Neuron (in vitro differentiated cells): ENCODE measurements at regions not wholly inside any gene's neighbourhood (a gene's known extent, or its start where the extent isn't known, plus 50 kb on each side); places are given as distances from the start of the nearest gene placed in this dataset.
A peak's percentile ranks its signal among the peaks of the same experiment; 100 is the strongest.

Experiments
- H2AFZ ChIP-seq: one replicate; pipeline ENCODE4 v1.6.1; 2013; ENCODE audit warnings: low read depth, mild to moderate bottlenecking, inconsistent platforms, low read length, moderate library complexity
- H3K27me3 ChIP-seq: one replicate; pipeline ENCODE4 v1.6.1; 2013; ENCODE audit warnings: low read length; ENCODE audit not compliant: insufficient read depth
- H3K36me3 ChIP-seq: one replicate; pipeline ENCODE4 v1.6.1; 2013; ENCODE audit warnings: low read length; ENCODE audit not compliant: insufficient read depth
- H3K4me1 ChIP-seq: one replicate; pipeline ENCODE4 v1.6.1; 2013; ENCODE audit warnings: low read length; ENCODE audit not compliant: insufficient read depth
- H3K4me3 ChIP-seq: 2 replicates; pipeline ENCODE4 v1.5.1; 2013; ENCODE audit warnings: mild to moderate bottlenecking, low read length, moderate library complexity
- H3K9me3 ChIP-seq: one replicate; pipeline ENCODE4 v1.6.1; 2013; ENCODE audit warnings: low read length

DNA sequence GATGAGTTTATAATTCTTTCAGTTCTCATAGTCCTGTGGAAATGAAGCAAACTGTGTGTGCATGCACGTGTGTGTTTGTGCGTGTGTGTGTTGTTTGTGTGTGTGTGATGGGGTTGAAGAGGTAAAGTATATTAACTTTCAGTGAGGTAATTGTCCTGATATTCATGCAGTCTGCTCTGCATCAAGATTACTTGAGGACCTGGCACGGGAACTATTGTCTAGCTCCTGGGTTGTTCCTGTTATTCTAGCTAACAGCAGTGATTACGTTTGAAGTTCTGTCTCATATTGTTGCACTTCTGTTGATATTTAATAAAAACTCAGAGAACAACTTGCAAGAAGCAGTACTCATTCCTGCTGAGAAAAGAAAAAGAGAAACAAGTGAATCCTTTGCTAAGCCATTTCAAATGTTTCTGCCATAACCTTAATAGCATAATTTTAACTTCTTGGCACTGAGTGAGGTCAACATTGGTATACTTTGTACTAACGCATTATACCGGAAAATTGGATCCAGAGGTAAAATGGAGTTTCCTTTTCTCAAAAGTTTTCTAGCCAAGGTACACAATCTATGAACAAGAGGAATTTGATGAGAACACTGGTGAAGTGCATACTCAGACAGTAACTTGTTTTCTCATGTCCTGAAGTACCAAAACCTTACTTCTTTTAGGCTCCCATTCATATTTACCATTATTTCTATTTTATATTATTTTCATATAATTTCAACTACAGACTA is 113.2 kb downstream of the SPCS3 start:
- Histone ChIP-seq H2AFZ (no peak overlapping the region), H3K36me3 (no peaks in the 10 kb centered on the region), H3K4me3 (no peak overlapping the region), H3K27me3 (no peaks in the 10 kb centered on the region), H3K4me1 (peaks cover 4% of the 10 kb centered on the region), H3K9me3 (no peaks in the 10 kb centered on the region)

DNA sequence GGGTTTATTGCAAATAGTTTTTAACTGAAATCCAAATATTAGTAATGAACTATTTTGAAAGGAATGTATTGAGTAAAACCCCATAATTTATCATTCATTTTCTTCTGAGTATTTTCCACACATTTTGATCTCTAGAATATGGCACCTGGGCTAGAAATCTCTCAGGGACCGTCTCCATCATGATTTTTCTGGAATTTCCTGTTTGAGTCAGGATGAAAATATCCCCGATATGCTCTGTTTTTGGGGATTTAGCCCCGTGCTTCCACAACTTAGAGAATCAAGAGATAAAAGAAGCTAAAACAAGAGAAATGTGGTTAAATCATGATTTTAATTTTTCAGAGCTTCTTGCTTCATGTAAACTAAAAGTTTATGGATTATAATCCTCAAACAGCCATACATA is 114.2 kb downstream of the SPCS3 start:
- no peak overlapping the region for H3K4me3 ChIP-seq
- no peaks in the 10 kb centered on the region for H3K36me3 ChIP-seq
- H3K27me3 ChIP-seq, result no peaks in the 10 kb centered on the region
- no peaks in the 10 kb centered on the region for H3K9me3 ChIP-seq
- H2AFZ ChIP-seq, result no peak overlapping the region
- H3K4me1 ChIP-seq, result peaks cover 4% of the 10 kb centered on the region

DNA sequence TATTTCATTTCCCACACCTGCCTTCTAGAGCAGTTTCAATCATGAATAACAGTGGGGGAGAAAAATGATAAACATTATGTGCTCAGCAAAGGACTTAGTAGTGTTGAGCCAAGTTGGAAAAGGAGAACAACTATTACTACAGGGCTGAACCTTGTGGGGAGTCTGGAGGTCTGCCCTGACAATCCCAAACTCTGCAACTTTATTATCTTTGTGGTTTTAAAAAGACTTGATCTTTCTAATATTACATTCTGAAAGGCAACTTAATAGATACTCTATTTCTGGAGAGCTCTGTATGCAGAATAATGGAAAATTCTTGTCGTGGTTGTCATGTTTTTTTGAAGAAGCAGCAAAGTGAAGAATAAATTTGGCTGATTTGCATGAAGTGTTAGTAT is 116.1 kb downstream of the SPCS3 start:
- peak overlapping the region; percentile 17 for H2AFZ ChIP-seq
- no peak overlapping the region for H3K4me3 ChIP-seq
- H3K36me3 ChIP-seq, result no peaks in the 10 kb centered on the region
- H3K9me3 ChIP-seq, result no peaks in the 10 kb centered on the region
- peaks cover 4% of the 10 kb centered on the region for H3K4me1 ChIP-seq
- H3K27me3 ChIP-seq, result no peaks in the 10 kb centered on the region

DNA sequence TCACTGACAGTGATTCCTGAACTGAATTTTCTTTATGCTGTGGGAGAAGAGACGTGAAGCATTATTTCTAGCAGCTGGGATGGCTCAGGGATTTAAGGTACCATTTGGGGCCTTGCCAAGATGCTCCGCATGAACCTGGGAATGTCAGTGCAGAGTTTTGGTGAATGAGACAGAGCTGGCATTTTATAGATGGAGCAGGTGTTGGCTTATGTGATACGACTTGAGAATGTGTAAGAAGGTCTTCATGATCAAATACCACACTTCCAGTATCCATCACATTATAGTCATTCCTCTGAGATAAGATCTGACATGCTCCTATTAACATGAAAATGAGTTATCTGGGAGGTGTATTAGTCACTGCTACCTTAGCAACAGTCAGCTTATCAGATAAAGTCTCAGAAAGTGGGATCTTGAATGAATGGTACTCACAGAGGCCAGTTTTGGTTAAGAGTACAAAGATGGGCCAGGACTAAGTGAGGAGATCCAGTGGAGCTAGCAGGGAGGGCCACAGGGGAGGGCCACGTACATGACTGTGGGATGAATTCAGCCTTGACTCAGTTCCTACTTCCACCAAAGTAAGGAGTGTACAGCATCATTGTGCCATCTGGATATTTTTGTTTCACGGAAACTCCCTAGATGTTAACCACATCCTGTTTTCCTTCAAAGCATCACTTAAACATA is 116.7 kb downstream of the SPCS3 start:
- Histone ChIP-seq H2AFZ (peak overlapping the region; percentile 17), H3K4me3 (no peak overlapping the region), H3K36me3 (no peaks in the 10 kb centered on the region), H3K4me1 (peaks cover 4% of the 10 kb centered on the region), H3K27me3 (no peaks in the 10 kb centered on the region), H3K9me3 (no peaks in the 10 kb centered on the region)

DNA sequence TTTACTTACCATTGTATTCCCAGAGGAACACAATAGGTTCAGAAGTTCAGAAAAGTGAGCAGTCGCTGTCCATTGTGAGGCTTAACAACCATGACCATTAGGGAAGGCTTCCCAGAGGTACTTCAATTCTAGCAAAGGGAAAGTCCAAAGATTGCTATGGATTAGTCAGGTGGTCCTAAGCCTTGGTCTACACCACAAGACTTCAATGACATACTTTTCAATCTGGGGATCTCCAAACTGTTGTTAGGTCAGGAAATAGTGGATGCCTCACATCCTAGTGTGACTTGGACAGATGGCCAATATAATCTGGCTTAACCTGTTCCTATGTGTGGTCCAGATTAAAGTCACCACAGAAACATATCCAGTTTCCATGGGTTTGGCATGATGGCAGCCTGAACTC is 118.0 kb downstream of the SPCS3 start:
- no peaks in the 10 kb centered on the region for H3K9me3 ChIP-seq

DNA sequence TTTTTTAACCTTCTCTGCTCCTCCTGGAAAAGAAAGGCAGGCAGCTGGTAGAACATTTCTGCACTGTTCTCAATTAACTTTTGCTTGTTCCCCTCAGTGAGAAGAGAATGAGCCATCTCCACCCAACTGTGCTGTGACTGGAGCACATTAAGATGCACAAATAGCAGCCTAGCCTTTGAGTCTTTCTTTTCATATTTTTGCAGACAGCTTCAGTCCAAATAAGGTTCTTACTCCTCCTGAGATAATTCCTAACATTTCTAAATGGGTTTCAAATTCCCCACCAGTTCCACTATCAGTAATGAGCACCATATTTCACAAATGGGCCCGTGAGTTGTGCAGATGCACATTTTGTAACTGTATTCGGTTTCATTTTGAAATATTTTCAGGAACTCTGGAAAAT is 118.6 kb downstream of the SPCS3 start:
- peaks cover 4% of the 10 kb centered on the region for H3K4me1 ChIP-seq
- H3K36me3 ChIP-seq, result no peaks in the 10 kb centered on the region
- no peak overlapping the region for H2AFZ ChIP-seq
- no peaks in the 10 kb centered on the region for H3K27me3 ChIP-seq
- no peaks in the 10 kb centered on the region for H3K9me3 ChIP-seq
- H3K4me3 ChIP-seq, result no peak overlapping the region

More for the DNA sequence above, 118.0 kb downstream of the SPCS3 start:
- no peaks in the 10 kb centered on the region for H3K36me3 ChIP-seq
- no peak overlapping the region for H3K4me3 ChIP-seq
- H2AFZ ChIP-seq, result no peak overlapping the region
- H3K27me3 ChIP-seq, result no peaks in the 10 kb centered on the region
- H3K4me1 ChIP-seq, result peaks cover 4% of the 10 kb centered on the region

DNA sequence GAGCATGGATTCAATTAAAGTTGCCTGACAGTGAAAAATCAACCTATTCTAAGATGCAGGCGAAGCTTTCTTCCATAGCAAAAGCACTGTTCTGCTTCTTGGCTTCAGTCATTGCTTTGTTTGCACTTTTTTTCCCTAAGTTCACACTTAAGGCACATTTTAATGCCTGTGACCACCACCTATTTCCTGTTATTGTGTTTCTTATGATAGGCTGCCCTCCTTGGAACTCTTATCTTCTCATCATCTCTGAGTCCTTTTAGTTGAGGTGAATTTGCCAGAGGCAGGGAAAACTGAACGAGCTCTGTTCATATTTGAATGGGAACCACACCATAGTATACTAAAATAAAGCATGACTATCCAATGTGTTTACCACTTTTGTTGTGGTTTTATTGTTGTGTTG is 119.8 kb downstream of the SPCS3 start:
- no peaks in the 10 kb centered on the region for H3K9me3 ChIP-seq
- no peak overlapping the region for H2AFZ ChIP-seq
- H3K4me1 ChIP-seq, result peaks cover 4% of the 10 kb centered on the region
- H3K4me3 ChIP-seq, result no peak overlapping the region
- no peaks in the 10 kb centered on the region for H3K27me3 ChIP-seq
- H3K36me3 ChIP-seq, result no peaks in the 10 kb centered on the region

DNA sequence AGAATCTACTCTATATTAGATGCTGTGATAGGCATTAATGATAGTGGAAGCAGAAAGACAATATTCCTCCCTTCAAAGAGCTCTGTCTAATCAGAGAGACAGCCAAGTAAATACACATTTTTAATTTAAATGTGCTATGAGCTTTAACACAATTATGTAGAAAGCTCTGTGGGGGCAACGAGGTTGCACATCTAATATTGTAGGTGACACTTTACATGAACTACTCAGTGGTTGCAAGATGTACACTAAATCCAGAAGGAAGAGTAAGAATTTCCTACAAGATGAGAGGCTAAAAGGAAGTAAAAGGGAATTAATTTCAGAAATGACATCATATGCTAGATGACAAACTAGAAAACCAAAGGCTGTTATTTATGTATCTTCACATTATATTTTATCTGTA is 120.9 kb downstream of the SPCS3 start:
- Histone ChIP-seq H3K27me3 (no peaks in the 10 kb centered on the region), H3K4me3 (no peak overlapping the region), H2AFZ (no peak overlapping the region)

DNA sequence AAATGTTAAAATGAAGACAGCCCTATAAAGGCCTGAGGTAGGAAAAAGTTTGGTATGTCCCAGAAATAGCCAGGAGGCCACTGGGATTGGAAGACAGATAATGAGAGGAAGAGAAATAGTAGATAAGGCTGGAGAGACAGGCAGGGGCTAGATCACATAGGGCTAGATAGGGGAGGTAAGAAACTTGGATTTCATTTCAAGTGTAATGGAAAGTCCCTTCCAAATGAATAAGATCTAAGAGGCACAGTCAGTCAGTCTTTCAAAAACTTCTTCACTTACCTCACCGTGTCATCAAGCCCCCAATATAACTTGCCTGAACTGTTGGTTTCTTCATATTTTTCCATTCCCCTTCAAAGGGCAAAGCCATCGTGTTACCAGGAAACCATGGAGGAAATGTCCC is 121.8 kb downstream of the SPCS3 start:
- H3K4me1 ChIP-seq, result no peaks in the 10 kb centered on the region
- no peak overlapping the region for H2AFZ ChIP-seq

More for the DNA sequence above, 120.9 kb downstream of the SPCS3 start:
- H3K4me1 ChIP-seq, result peaks cover 4% of the 10 kb centered on the region
- H3K36me3 ChIP-seq, result no peaks in the 10 kb centered on the region
- no peaks in the 10 kb centered on the region for H3K9me3 ChIP-seq

DNA sequence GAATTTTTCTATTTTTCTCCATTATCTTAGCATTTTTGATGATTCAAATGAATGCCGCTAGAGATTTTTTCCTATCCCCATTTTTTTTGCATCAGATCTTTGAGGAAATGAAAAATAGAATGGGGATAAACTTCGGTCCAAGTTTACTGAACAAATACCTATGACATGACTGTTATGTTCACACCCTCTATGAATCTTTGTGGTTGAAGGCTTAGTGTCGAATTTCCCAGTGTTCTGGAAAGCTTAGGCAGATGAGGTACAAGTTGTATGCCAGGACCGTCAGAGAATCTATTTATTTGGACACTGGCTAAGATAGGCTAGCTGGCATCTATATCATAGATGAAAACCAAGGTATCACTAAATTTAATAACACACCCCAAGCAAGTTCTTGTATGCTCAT is 123.4 kb downstream of the SPCS3 start:
- no peaks in the 10 kb centered on the region for H3K36me3 ChIP-seq
- H2AFZ ChIP-seq, result no peak overlapping the region
- no peaks in the 10 kb centered on the region for H3K27me3 ChIP-seq
- H3K4me1 ChIP-seq, result no peaks in the 10 kb centered on the region
- peaks cover 3% of the 10 kb centered on the region for H3K9me3 ChIP-seq
- no peak overlapping the region for H3K4me3 ChIP-seq

More for the DNA sequence above, 121.8 kb downstream of the SPCS3 start:
- no peak overlapping the region for H3K4me3 ChIP-seq
- H3K27me3 ChIP-seq, result no peaks in the 10 kb centered on the region
- H3K36me3 ChIP-seq, result no peaks in the 10 kb centered on the region
- H3K9me3 ChIP-seq, result peaks cover 3% of the 10 kb centered on the region

DNA sequence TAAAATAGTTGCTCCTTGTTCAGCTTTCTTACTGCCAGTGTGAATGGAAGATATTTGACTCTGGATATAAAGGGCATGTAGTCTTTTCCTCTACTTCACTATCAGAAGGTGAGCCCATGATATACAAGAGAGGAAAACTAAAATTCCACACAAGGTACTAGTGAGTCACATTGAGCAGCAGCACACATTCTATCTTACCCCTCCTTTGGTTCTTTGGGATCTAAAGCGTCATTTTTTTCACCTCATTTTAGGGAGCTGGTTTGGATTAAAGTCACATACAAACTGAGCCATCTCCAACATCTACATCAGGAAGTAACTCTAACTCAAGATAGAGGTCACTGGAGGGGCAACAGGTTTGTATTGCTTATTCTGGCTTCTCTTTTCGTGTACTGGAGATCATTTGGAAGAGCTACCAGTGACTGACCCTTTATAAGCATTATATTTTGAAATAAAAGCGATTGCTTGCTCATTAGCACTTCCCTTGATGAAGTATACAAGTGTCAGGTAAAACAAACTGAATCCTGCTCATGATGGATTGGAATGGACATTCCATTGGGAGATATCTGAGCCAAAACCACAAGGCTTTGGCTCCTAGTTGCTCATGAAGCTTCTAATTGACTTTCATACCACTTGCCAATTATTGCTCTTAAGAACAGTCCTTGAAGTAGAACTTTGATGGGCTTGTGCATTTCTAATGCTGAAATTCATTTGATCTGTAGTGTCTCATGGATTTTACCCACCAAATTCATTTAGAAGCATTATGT is 124.1 kb downstream of the SPCS3 start:
- H3K4me3 ChIP-seq, result no peak overlapping the region
- H3K27me3 ChIP-seq, result no peaks in the 10 kb centered on the region
- no peak overlapping the region for H2AFZ ChIP-seq
- peaks cover 3% of the 10 kb centered on the region for H3K9me3 ChIP-seq
- peaks cover 1% of the 10 kb centered on the region for H3K4me1 ChIP-seq
- H3K36me3 ChIP-seq, result no peaks in the 10 kb centered on the region

DNA sequence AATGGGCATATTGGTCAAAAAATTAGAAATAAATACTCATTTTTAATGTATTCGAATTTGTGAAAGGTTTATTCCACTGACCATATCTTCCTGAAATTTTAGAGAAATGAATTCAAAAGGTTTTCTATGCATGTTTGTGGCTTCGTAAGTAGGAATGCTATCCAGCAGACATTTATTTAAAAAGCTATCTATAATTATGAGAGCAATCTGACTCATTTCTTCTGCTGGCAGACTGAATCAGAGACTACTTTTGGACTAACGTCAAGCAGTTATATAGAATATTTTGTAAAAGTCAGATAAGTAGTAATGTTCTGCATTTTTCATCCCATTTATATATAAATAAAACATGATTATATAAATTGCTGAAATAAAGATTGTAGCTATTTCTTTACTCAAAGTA is 125.0 kb downstream of the SPCS3 start:
- Histone ChIP-seq H3K27me3 (no peaks in the 10 kb centered on the region), H2AFZ (no peak overlapping the region), H3K9me3 (peaks cover 3% of the 10 kb centered on the region), H3K4me3 (no peak overlapping the region), H3K36me3 (no peaks in the 10 kb centered on the region), H3K4me1 (peaks cover 10% of the 10 kb centered on the region)

DNA sequence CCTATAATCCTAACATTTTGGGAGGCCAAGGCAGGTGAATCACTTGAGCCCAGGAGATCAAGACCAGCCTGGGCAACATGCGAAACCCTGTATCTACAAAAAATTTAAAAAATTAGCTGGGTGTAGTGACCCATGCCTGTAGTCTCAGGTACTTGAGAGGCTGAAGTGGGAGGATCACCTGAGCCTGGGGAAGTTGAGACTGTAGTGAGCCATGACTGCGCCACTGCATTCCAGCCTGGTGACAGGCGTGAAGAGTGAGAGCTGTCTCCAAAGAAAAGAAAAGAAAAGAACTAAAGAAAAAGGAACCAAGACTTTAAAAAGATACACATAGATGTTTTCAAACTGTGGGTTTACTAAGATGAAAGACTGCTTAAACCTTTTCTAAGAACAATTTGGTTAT is 129.0 kb downstream of the SPCS3 start:
- Histone ChIP-seq H3K9me3 (peaks cover 4% of the 10 kb centered on the region), H2AFZ (peak overlapping the region; percentile 42), H3K4me3 (no peak overlapping the region), H3K27me3 (no peaks in the 10 kb centered on the region), H3K4me1 (peaks cover 36% of the 10 kb centered on the region), H3K36me3 (no peaks in the 10 kb centered on the region)
